GM21423 (cell line): ENCODE measurements at regions not wholly inside any gene's neighbourhood (a gene's known extent, or its start where the extent isn't known, plus 50 kb on each side); places are given as distances from the start of the nearest gene placed in this dataset.

Experiments
- ATAC-seq: cut with Tn5 transposase; IDR thresholded peaks from one replicate; pipeline ENCODE4 v1.9.1; 2021; ENCODE audit warnings: mild to moderate bottlenecking, moderate library complexity; ENCODE audit not compliant: unreplicated experiment

- ATAC-seq = no peak
Measured at GRCh38 chr4:166259081-166259480, 386.0 kb downstream of the TLL1 start.

GRCh38 chr4:166274136-166274761, 401.2 kb downstream of the TLL1 start:
- ATAC-seq = no peak

DNA sequence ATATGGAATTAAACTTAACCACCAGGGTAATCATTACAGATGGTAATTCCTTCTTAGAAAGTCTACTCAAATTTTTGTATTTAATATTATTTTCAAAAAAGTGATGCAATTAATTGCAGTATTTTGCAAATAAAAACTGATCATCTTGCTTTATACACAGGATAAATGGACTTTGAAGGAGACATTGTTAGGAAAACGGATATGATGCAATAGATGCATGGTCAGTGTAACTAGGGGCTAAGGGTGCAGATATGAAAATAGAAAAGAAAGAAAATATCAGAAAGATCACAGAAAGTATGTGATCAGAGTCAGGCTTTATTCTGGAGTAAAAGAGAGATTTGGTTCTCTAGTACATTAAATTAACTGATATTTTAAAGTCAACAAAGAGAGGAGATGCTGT, 401.7 kb downstream of the TLL1 start:
- ATAC-seq = no peak

- no peak for ATAC-seq
Measured at GRCh38 chr4:166277401-166277800, 404.4 kb downstream of the TLL1 start.

DNA sequence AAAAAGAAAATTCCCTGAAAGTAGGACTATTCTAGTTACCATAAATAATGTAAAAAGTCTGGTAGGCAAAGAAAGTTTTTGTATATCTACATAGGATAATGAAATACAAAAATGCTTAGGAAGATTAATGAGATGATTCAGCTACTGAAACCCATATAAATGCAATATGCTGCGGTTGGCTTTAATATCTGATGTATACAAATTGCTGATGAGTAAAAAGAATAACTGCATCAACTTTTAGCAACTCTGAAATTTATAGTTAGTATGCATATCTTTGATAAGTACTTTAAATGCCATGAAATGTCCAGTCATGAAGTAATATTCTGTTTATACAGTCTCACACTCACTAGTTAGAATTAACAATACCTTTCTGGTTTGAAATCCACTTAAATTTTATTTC, 404.8 kb downstream of the TLL1 start:
- ATAC-seq = no peak

- no peak for ATAC-seq
Measured at GRCh38 chr4:166279261-166279660, 406.2 kb downstream of the TLL1 start.

DNA sequence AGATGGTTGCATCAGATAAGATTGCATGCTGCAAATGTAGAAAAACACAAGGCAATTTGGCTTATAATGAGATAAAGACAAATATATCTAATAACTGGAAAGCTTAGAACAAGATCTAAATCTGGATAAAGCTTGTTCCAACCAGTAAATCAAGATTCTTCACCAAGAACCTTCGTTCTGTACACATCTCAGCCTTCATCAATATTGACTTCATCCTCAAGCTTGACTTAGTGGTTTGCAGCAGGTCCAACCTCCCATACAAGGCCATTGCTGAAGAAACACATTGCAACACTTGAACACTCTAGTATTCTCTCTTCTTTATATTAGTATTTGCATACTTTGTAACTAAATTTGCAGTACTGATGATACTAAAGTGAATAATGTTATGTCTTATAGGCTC, 407.6 kb downstream of the TLL1 start:
- no peak for ATAC-seq

DNA sequence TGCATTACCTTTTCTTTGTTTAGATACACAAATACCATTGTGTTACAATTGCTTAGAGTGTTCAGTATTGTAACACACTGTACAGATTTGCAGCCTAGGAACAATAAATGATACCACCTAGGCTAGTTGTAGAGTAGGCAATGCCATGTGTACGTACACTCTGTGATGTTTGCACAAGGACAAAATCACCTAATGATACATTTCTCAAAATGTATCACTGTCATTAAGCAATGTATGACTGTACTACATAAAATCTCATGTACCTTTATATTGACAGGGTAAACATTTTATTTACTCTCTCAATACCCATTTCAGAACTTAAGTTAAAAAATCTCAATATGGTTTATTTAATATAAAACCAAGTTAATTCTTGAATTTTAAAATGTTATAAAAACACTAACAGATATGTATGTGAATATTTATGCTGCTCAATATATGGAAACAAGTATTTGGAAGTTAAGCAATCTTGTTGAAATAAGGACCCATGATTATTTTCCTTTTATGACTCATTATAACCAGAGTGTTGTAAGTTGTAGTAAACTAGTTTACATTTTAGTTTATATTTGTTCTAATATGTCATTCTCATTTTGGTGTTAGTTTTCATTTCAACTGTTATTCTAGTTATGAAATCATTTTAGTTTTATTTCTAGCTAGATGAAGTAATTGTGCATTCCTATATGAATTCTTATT, 409.2 kb downstream of the TLL1 start:
- no peak for ATAC-seq

DNA sequence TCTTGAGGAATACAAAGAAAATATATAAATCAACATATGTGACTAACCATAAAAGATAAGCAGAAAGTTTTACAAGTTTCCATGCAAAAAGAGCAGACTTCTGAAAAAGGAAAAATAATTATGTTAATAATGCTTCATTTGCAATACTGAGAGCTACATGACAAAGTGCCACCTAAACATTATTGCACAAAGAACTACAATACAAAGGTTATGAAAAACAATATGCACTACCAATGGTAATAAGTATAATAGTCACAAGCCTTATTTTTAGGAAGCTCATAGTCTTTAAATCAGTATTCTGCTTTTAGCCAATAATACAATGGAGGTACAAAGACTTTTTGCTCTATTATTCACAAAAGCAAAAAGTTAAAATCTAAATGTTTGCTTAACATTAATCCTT, 411.2 kb downstream of the TLL1 start:
- ATAC-seq = no peak

DNA sequence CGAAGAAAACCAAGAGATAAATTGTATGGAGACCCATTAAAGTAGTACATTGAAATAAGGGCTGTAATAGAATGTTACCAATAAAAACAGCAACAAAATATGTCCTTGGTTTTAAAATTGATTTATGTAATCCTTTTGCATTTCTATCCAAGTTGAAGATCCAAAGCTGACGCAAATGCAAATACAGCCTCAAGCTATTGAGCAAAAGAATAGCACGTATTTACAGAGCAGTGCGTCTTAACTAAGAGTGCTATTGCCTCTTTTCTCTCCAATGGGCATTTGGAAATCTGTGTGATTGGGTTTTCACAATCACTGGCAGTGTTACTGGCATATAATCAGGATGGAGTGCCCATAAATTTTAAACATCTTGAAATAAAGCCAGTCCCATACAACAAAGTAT, 417.4 kb downstream of the TLL1 start:
- no peak for ATAC-seq

GRCh38 chr4:166293556-166293955, 420.5 kb downstream of the TLL1 start:
- ATAC-seq = no peak

- ATAC-seq = no peak
Measured at GRCh38 chr4:166301266-166301665, 428.2 kb downstream of the TLL1 start.

GRCh38 chr4:166308647-166309046, 435.6 kb downstream of the TLL1 start:
- ATAC-seq = no peak

DNA sequence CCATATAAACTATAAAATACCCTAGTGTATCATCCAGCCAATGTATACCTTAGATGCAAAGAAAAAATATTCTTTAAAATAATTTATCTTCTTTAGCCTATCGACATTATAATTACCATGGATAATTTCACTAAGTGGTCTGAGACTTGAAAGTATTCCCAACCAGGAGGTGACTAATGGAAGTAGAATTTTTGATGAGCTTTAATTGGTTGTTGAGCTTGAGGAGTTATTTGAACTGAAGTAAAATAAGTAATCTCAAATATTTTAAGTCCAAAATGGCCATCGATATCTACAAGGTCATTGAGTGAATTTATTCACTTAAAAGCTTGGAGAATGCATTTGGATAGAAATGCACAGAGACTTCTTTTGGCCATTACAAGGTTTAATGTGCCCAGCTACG, 436.2 kb downstream of the TLL1 start:
- ATAC-seq = no peak

GRCh38 chr4:166311169-166311568, 438.1 kb downstream of the TLL1 start:
- no peak for ATAC-seq

GRCh38 chr4:166312166-166312565, 439.1 kb downstream of the TLL1 start:
- no peak for ATAC-seq

- no peak for ATAC-seq
Measured at GRCh38 chr4:166314902-166315301, 441.9 kb downstream of the TLL1 start.

GRCh38 chr4:166315721-166316467, 442.9 kb downstream of the TLL1 start:
- ATAC-seq = no peak

DNA sequence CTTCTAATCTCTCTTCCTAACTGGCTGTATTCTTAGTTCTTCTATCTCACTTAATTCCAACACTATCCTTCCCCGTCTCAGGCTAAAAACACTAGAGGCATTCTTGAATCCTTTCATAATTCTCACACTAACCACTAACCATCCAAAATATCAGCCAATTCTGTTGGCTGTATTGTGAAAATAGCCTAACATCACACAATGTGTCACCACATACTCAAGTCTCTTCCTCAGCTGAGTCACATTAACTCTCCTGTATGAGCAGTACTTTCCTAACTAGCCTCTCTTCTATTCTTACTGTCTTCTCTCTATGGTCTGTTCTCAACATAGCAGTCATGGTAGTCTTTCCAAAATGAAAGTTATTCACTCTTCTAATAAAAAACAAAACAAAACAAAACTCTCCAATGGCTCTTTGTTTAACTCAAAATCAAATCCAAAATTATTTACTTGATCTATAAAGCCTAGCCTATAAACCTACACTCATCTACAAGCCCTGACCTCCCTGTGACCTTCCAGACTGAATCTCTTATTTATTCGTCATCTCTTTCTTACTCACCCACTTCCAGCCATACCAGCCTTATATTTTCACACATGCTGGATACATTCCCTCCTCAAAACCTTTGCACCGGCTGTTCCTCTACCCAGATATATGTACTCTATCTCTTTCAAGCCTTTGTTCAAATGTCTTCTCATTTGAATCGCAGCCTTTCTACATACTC, 445.9 kb downstream of the TLL1 start:
- no peak for ATAC-seq

DNA sequence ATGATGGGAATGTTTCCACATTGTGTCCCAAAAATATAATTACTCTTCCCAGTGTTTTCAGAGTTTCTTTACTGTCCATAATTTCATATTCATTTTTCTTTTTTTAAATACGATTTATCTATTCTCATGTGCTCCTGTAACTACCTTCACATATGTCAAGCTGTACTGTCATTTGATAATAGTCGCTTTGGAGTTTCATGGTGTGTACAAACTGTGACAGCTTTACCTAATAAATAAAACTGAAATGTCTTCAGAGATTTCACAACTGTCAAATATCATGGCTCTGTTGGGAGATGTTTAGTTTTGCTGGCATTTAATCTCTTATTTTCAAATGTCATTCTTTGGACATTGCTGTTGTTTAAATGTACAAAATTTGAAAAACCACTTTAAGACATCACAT, 450.2 kb downstream of the TLL1 start:
- ATAC-seq = no peak

DNA sequence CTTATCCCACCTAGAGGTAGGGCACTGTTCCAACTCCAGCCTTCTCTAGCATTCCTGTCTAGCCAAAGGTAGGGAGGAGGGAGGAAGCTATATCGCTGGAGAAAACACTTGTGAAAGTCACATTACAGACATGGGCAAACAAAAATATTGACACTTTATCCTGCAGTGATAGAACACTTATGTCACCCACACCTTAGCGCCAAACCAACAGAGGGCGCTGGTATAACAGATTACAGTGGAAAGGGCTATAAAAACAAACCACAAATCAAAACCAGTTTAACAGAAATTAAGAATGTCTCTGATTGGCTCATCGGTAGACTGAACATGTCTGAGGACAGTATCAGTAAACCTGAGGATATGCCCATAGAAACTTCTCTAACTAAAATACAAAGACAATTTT, 451.3 kb downstream of the TLL1 start:
- no peak for ATAC-seq
